Psoas muscle (tissue), 7 donors: ENCODE measurements at regions not wholly inside any gene's neighbourhood (a gene's known extent, or its start where the extent isn't known, plus 50 kb on each side); places are given as distances from the start of the nearest gene placed in this dataset.

Source experiments
- ATAC-seq, 4 donors: fragments of 200-7000 bp; cut with Tn5 transposase; one replicate each; pipeline ENCODE4 v1.9.1; 2020; ENCODE audit warnings: moderate library complexity in 3 of 4, mild to moderate bottlenecking in 2 of 4
- DNase-seq, 2 donors: peaks; one replicate each; pipeline ENCODE4 v3.0.0-alpha.2; 2020
- H3K27ac ChIP-seq: fragments of 200-600 bp; one replicate; pipeline ENCODE4 v1.8.0; 2022
- H3K27me3 ChIP-seq, 3 donors: fragments of 200-600 bp in 1 of 3; one replicate each; pipeline versions ENCODE4 v1.6.1 to v1.8.0; 2013 to 2022; ENCODE audit warnings: low read length in 2 of 3, mild to moderate bottlenecking in 2 of 3, moderate library complexity in 1 of 3; ENCODE audit not compliant: insufficient read depth in 3 of 3
- H3K36me3 ChIP-seq, 2 donors: fragments of 200-600 bp in 1 of 2; one replicate each; pipeline versions ENCODE4 v1.6.1 to v1.8.0; 2013 to 2022; ENCODE audit warnings: low read depth in 1 of 2, mild to moderate bottlenecking in 1 of 2, moderate library complexity in 1 of 2; ENCODE audit not compliant: insufficient read depth in 1 of 2
- H3K4me1 ChIP-seq: fragments of 200-600 bp; one replicate; pipeline ENCODE4 v1.8.0; 2022
- H3K4me3 ChIP-seq: fragments of 200-600 bp; one replicate; pipeline ENCODE4 v1.8.0; 2022; ENCODE audit warnings: mild to moderate bottlenecking
- H3K9me3 ChIP-seq: fragments of 200-600 bp; one replicate; pipeline ENCODE4 v1.8.0; 2022
- WGBS, 3 donors: extraction: QIAGEN DNeasy Blood & Tissue Kit; methylation state at CpG; one replicate each; pipeline versions ENCODE4 v1.1.6 to v1.1.7; 2013; 5-methylcytosine and 5-hydroxymethylcytosine counted together
- intact Hi-C, 2 donors: fragments of 100-400 bp; cut with DNase I; formaldehyde crosslinking; loops; one replicate each; pipeline versions ENCODE4 v1.11.0 to v1.14.2; 2022
- TF ChIP-seq, protein P1 (sequence below): fragments of 200-600 bp; IDR thresholded peaks from one replicate; pipeline ENCODE4 v1.8.0; 2022; ENCODE audit warnings: antibody characterized with exemption
- donor health status: healthy with polysubstance abuse.
- donor health status: DM: no; HTN: no; CAD: no; lungs with moderate emphysema.
- donor health status: Bipolar disorder and iron deficiency.
- donor health status: healthy.
- donor health status: DM: yes; HTN: yes; CAD: no.
- donor health status: DM: no; HTN: no; CAD: no.
- donor health status: DM: yes; HTN: yes; CAD: no.

DNA sequence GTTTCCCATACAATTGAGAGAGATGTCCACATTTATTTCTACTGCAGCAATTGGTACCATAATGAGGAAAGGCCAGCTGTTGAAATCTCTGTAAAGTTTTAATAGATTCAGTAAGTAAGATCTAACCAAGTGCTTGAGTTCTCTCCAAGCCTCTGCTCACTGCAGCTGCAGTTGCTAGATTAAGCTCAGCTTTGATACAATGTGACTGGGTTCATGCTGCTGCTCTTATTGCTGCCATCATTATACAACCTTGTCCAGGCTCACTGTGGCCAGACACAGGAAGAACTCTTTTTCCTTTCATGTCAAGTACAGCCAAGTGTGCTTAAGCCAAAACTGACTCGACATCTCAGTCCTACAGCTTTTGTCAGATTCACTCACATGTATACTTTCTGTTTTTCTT is 423.5 kb downstream of the GJA1 start:
- Histone ChIP-seq H3K4me1 (no peaks in the 10 kb centered on the region), H3K9me3 (no peaks in the 10 kb centered on the region), H3K27ac (no peak overlapping the region), H3K27me3 (no peaks in the 10 kb centered on the region), H3K4me3 (no peak overlapping the region), H3K36me3 (no peaks in the 10 kb centered on the region)
- ATAC-seq (no peak), DNase-seq (no peak)
- 17 to 39% (median 24%) methylated on average over 1 of the region's 1 CpG for WGBS, 3 donors
- intact Hi-C loops: no loop called here
- TF ChIP-seq, protein P1, sequence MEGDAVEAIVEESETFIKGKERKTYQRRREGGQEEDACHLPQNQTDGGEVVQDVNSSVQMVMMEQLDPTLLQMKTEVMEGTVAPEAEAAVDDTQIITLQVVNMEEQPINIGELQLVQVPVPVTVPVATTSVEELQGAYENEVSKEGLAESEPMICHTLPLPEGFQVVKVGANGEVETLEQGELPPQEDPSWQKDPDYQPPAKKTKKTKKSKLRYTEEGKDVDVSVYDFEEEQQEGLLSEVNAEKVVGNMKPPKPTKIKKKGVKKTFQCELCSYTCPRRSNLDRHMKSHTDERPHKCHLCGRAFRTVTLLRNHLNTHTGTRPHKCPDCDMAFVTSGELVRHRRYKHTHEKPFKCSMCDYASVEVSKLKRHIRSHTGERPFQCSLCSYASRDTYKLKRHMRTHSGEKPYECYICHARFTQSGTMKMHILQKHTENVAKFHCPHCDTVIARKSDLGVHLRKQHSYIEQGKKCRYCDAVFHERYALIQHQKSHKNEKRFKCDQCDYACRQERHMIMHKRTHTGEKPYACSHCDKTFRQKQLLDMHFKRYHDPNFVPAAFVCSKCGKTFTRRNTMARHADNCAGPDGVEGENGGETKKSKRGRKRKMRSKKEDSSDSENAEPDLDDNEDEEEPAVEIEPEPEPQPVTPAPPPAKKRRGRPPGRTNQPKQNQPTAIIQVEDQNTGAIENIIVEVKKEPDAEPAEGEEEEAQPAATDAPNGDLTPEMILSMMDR: no peak

DNA sequence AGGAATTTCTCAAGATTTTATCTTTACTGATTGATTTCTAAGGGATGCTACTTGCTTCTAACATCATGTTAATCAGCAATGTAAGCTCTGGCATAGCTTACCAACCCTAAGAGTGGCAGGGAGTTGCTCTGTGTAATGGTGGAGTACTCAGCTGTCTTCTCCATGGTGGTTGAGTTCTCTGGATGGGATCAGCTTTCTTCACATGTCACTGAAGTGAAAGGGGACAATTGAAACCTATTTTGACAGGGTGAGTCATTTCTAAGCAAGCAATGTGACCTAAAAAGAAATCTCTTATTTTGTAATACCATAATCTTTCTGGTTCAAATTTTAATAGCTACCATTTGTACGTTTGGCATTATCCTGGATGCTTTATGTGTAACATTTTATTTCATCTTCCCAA is 430.4 kb downstream of the GJA1 start:
- Histone ChIP-seq H3K27ac (no peak overlapping the region), H3K4me3 (no peak overlapping the region), H3K27me3 (no peaks in the 10 kb centered on the region), H3K9me3 (no peaks in the 10 kb centered on the region), H3K36me3 (no peaks in the 10 kb centered on the region), H3K4me1 (no peaks in the 10 kb centered on the region)
- DNase-seq (no peak), ATAC-seq (peak in 1 of 4 donors; percentile 39)
- TF ChIP-seq, protein P1: no peak
- WGBS, 3 donors: 48 to 64% (median 60%) methylated on average over 1 of the region's 1 CpG
- intact Hi-C loops: no loop called here

DNA sequence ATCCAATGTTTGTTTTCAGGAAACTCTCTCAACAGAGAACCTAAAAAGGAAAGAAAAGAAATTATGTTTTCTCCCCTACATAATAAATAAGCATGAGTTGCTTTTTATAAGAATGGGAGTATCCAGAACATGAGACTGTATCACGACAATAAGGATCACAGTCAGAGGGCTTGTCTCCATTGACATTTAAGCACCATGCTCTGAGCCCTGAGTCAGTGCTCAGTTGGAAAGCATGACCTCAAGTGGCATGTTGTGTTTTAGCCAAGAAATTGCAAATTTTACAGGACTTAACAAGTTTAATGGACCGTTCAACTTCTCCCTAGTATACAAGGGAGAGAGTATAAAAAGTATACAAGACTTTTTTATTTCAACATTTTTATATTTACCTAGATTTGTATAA is 431.6 kb downstream of the GJA1 start:
- ATAC-seq (no peak), DNase-seq (no peak)
- intact Hi-C loops: no loop called here
- H3K4me3 ChIP-seq: no peak overlapping the region
- WGBS, 3 donors: 37 to 39% (median 38%) methylated on average over 2 of the region's 2 CpGs
- H3K4me1 ChIP-seq: no peaks in the 10 kb centered on the region
- no peaks in the 10 kb centered on the region for H3K36me3 ChIP-seq
- H3K9me3 ChIP-seq: no peaks in the 10 kb centered on the region
- H3K27me3 ChIP-seq: no peaks in the 10 kb centered on the region
- no peak overlapping the region for H3K27ac ChIP-seq
- TF ChIP-seq, protein P1: no peak

DNA sequence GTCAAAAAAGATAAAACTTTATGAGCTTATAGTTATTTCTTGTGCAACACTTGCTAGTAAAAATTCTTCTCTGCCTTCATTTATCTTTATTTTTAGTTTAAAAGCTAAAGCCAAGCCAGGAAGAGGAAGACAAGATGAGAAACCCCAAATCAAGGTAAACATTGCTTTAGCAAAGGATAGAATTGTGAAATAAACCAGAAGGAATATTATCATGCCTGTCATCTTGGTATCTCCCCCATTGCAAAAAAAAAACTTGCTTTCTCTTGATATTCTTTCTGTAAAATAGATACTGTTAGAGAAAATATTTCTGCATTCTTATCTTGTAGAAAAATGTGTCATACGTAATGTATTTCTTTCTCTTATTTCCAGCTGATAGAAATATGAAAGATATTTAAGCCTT is 432.8 kb downstream of the GJA1 start:
- DNase-seq: no peak
- intact Hi-C loops: no loop called here
- ATAC-seq: no peak
- Histone ChIP-seq H3K27me3 (no peaks in the 10 kb centered on the region), H3K9me3 (no peaks in the 10 kb centered on the region), H3K27ac (no peak overlapping the region), H3K4me1 (no peaks in the 10 kb centered on the region), H3K4me3 (no peak overlapping the region), H3K36me3 (no peaks in the 10 kb centered on the region)
- TF ChIP-seq, protein P1: no peak
- 94 to 96% (median 94%) methylated on average over 1 of the region's 1 CpG for WGBS, 3 donors

DNA sequence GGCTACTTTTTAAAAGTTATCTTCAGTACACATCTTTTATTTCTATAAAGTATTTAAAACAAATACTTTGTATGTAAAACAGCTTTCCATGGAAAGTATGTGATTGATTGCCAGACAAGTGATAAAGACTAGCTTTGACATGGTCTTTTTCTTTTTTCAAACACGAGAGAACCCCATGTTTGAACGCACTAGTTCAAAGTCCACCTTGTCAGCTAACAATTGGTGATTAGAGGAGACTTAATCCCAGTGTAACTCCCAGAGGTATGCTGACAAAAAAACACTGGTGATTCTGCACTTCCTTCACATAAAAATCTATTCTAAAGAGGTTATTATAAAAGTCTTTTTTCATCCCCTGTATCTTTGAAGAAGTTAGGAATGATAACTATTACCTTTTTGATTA is 438.1 kb downstream of the GJA1 start:
- no peak for ATAC-seq
- no peak for DNase-seq
- Histone ChIP-seq H3K4me1 (no peaks in the 10 kb centered on the region), H3K4me3 (no peak overlapping the region), H3K36me3 (no peaks in the 10 kb centered on the region), H3K27me3 (no peaks in the 10 kb centered on the region), H3K27ac (no peak overlapping the region), H3K9me3 (no peaks in the 10 kb centered on the region)
- TF ChIP-seq, protein P1: no peak
- intact Hi-C loops: no loop called here
- WGBS, 3 donors: 26 to 45% (median 34%) methylated on average over 2 of the region's 2 CpGs
